HEK293T (cell line): ENCODE measurements at regions not wholly inside any gene's neighbourhood (a gene's known extent, or its start where the extent isn't known, plus 50 kb on each side); places are given as distances from the start of the nearest gene placed in this dataset.

ENCODE experiments used
- ARNT ChIP-seq: fragments of 450-650 bp; IDR thresholded peaks from 2 replicates; pipeline ENCODE4 v1.6.1; 2017; ENCODE audit warnings: mild to moderate bottlenecking
- BHLHE40 ChIP-seq: fragments of 450-650 bp; IDR thresholded peaks from 2 replicates; pipeline ENCODE4 v1.6.1; 2016; ENCODE audit warnings: mild to moderate bottlenecking, moderate library complexity, borderline replicate concordance
- ELF4 ChIP-seq: fragments of 450-650 bp; IDR thresholded peaks from 2 replicates; pipeline ENCODE4 v1.6.1; 2017; ENCODE audit warnings: antibody characterized with exemption
- FOXA1 ChIP-seq: fragments of 450-650 bp; IDR thresholded peaks from 2 replicates; pipeline ENCODE4 v1.6.1; 2016; ENCODE audit warnings: mild to moderate bottlenecking
- FOXK2 ChIP-seq: fragments of 450-650 bp; IDR thresholded peaks from 2 replicates; pipeline ENCODE4 v1.6.1; 2016; ENCODE audit warnings: mild to moderate bottlenecking
- FOXM1 ChIP-seq: fragments of 450-650 bp; IDR thresholded peaks from 2 replicates; pipeline ENCODE4 v1.6.1; 2017; ENCODE audit warnings: mild to moderate bottlenecking, borderline replicate concordance
- LEF1 ChIP-seq: fragments of 450-650 bp; IDR thresholded peaks from 2 replicates; pipeline ENCODE4 v1.6.1; 2017; ENCODE audit warnings: mild to moderate bottlenecking, borderline replicate concordance
- NFRKB ChIP-seq: fragments of 450-650 bp; IDR thresholded peaks from 2 replicates; pipeline ENCODE4 v1.6.1; 2016; ENCODE audit warnings: mild to moderate bottlenecking, moderate library complexity
- SP1 ChIP-seq: fragments of 450-650 bp; IDR thresholded peaks from 2 replicates; pipeline ENCODE4 v1.6.1; 2017
- SUZ12 ChIP-seq: fragments of 450-650 bp; IDR thresholded peaks from 2 replicates; pipeline ENCODE4 v1.6.1; 2016; ENCODE audit warnings: mild to moderate bottlenecking
- TARDBP ChIP-seq: fragments of 450-650 bp; IDR thresholded peaks from 2 replicates; pipeline ENCODE4 v1.6.1; 2016
- ZNF384 ChIP-seq: fragments of 450-650 bp; IDR thresholded peaks from 2 replicates; pipeline ENCODE4 v1.6.1; 2016
- TF ChIP-seq, protein P1 (sequence below): fragments of 450-650 bp; IDR thresholded peaks from 2 replicates; pipeline ENCODE4 v1.6.1; 2016

DNA sequence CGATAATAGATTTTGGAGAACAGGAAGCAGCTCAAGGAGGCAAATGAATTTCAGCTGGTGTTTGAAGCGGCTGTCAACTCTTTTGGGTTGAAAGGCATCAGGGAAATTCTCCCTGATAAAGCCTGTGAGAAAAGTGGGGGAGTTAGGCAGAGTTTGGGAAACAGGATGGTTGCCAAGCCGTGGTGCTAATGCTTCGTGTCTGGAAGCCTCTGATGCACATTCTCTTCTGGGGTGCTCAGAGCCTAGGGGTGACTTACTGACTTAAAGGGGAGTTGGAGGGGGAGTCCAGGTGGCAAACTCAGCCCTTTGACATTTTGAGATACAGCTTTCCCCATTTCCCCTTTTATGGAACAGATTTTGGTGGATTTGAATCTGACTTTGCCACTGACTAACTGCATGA lies 202.5 kb upstream of the CLINT1 start:
- TF ChIP-seq, protein P1, sequence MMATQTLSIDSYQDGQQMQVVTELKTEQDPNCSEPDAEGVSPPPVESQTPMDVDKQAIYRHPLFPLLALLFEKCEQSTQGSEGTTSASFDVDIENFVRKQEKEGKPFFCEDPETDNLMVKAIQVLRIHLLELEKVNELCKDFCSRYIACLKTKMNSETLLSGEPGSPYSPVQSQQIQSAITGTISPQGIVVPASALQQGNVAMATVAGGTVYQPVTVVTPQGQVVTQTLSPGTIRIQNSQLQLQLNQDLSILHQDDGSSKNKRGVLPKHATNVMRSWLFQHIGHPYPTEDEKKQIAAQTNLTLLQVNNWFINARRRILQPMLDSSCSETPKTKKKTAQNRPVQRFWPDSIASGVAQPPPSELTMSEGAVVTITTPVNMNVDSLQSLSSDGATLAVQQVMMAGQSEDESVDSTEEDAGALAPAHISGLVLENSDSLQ, result no peak
- TF ChIP-seq FOXA1 (no peak), ELF4 (no peak), NFRKB (no peak), SUZ12 (no peak), ARNT (no peak), FOXM1 (no peak), TARDBP (no peak), ZNF384 (no peak), SP1 (no peak), FOXK2 (no peak), BHLHE40 (no peak), LEF1 (no peak)
